ENCODE measurements at regions not wholly inside any gene's neighbourhood (a gene's known extent, or its start where the extent isn't known, plus 50 kb on each side); places are given as distances from the start of the nearest gene placed in this dataset.
A peak's percentile ranks its signal among the peaks of the same experiment; 100 is the strongest.

DNA sequence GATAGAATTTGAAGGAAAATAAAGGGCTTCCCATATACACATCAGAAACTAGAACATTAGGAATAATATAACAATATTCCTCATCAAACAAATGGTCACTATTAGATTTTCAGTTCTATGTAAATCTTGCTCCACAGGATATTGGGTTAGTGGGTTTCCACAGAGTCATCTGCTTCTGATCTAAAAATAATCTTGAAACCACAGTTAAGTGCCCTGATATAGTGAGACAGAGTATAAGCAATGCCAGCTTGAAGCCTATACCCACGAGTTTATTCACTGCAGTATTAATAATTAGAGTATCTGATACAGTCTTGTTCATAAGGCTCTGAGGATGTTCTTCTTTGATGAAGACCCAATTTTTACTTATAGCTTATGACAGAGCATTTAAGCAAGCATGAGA is 74.5 kb upstream of the ATF7IP start:
- H3K4me1 Mint-ChIP-seq (ENCODE audit: low read depth, unreplicated experiment), result no peaks in the 10 kb centered on the region
- H3K36me3 Mint-ChIP-seq (ENCODE audit: insufficient read depth, unreplicated experiment), result no peaks in the 10 kb centered on the region
- no peaks in the 10 kb centered on the region for H3K27me3 Mint-ChIP-seq (ENCODE audit: unreplicated experiment)
- no peak for DNase-seq
- intact Hi-C loops (cut with micrococcal nuclease; ENCODE audit: unreplicated experiment), result no loop called here
- no peak overlapping the region for H3K4me3 Mint-ChIP-seq (ENCODE audit: low read depth, unreplicated experiment)
- CTCF ChIA-PET, result no interaction called here
- TF ChIP-seq CTCF (IDR thresholded peaks at IDR 0.05; ENCODE audit: unreplicated experiment), result no peak
- BruUV-seq (replicated peaks), result no TSS peak
- peaks cover 10% of the 10 kb centered on the region for H3K9me3 Mint-ChIP-seq (ENCODE audit: low read depth, unreplicated experiment)
- H3K27ac Mint-ChIP-seq (ENCODE audit: unreplicated experiment), result no peak overlapping the region

GRCh38 chr12:14303661-14304155 is 61.8 kb upstream of the ATF7IP start:
- intact Hi-C loops (cut with micrococcal nuclease; ENCODE audit: unreplicated experiment), result no loop called here
- Mint-ChIP-seq H3K27ac (ENCODE audit: unreplicated experiment) (no peak overlapping the region), H3K9me3 (ENCODE audit: low read depth, unreplicated experiment) (no peaks in the 10 kb centered on the region), H3K36me3 (ENCODE audit: insufficient read depth, unreplicated experiment) (no peaks in the 10 kb centered on the region), H3K4me3 (ENCODE audit: low read depth, unreplicated experiment) (no peak overlapping the region), H3K27me3 (ENCODE audit: unreplicated experiment) (no peaks in the 10 kb centered on the region), H3K4me1 (ENCODE audit: low read depth, unreplicated experiment) (peaks cover 12% of the 10 kb centered on the region)
- no TSS peak for BruUV-seq (replicated peaks)
- CTCF ChIA-PET, result no interaction called here
- no peak for DNase-seq
- TF ChIP-seq CTCF (IDR thresholded peaks at IDR 0.05; ENCODE audit: unreplicated experiment), result no peak

- Mint-ChIP-seq H3K27me3 (ENCODE audit: unreplicated experiment) (no peaks in the 10 kb centered on the region), H3K4me1 (ENCODE audit: low read depth, unreplicated experiment) (peaks cover 12% of the 10 kb centered on the region), H3K4me3 (ENCODE audit: low read depth, unreplicated experiment) (no peak overlapping the region), H3K27ac (ENCODE audit: unreplicated experiment) (peak overlapping the region; percentile 43), H3K9me3 (ENCODE audit: low read depth, unreplicated experiment) (peaks cover 7% of the 10 kb centered on the region), H3K36me3 (ENCODE audit: insufficient read depth, unreplicated experiment) (no peaks in the 10 kb centered on the region)
- CTCF ChIA-PET, result no interaction called here
- no peak for DNase-seq
- intact Hi-C loops (cut with micrococcal nuclease; ENCODE audit: unreplicated experiment), result loop anchor here (1.0 kb wide), 1 partner anchor 45 kb away; no protein-coding TSS in a partner anchor
- no peak for TF ChIP-seq CTCF (IDR thresholded peaks at IDR 0.05; ENCODE audit: unreplicated experiment)
- BruUV-seq (replicated peaks), result no TSS peak
These were observed 58.5 kb upstream of the ATF7IP start for GRCh38 chr12:14307004-14307403.

DNA sequence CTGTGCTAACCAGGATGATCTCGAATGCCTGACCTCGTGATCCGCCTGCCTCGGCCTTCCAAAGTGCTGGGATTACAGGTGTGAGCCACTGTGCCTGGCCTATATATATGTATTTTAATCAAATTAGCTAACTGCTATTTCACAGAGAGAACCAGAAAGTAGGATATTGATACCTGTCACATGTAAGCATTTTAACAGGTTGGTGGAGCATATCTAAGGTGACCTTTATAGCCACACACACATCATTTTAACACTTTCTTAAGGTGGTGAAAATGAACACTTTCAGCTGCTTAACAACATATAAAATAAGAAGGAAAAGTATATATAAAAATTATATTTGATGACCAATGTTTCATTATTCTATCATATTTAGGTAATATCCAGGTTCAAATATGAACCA is 57.0 kb upstream of the ATF7IP start:
- intact Hi-C loops (cut with micrococcal nuclease; ENCODE audit: unreplicated experiment), result no loop called here
- no peak for DNase-seq
- no peak for TF ChIP-seq CTCF (IDR thresholded peaks at IDR 0.05; ENCODE audit: unreplicated experiment)
- H3K36me3 Mint-ChIP-seq (ENCODE audit: insufficient read depth, unreplicated experiment), result no peaks in the 10 kb centered on the region
- CTCF ChIA-PET, result no interaction called here
- no peak overlapping the region for H3K27ac Mint-ChIP-seq (ENCODE audit: unreplicated experiment)
- no peak overlapping the region for H3K4me3 Mint-ChIP-seq (ENCODE audit: low read depth, unreplicated experiment)
- H3K9me3 Mint-ChIP-seq (ENCODE audit: low read depth, unreplicated experiment), result peaks cover 7% of the 10 kb centered on the region
- H3K4me1 Mint-ChIP-seq (ENCODE audit: low read depth, unreplicated experiment), result peaks cover 12% of the 10 kb centered on the region
- H3K27me3 Mint-ChIP-seq (ENCODE audit: unreplicated experiment), result no peaks in the 10 kb centered on the region
- BruUV-seq (replicated peaks), result no TSS peak

All from Calu3 (cell line).